BJ (cell line): ENCODE measurements at regions not wholly inside any gene's neighbourhood (a gene's known extent, or its start where the extent isn't known, plus 50 kb on each side); places are given as distances from the start of the nearest gene placed in this dataset.

Experiments used
- CTCF ChIA-PET: fragments of 350-600 bp; formaldehyde crosslinking; extraction: SDS; loops from one replicate; lab custom pipeline; 2021; ENCODE audit warnings: antibody characterized with exemption, inconsistent platforms; lab: Yijun Ruan, JAX
- POLR2A ChIA-PET: fragments of 300-600 bp; sonication (Branson Sonifier 250); formaldehyde crosslinking; extraction: SDS; loops from one replicate; lab custom pipeline; 2021; ENCODE audit warnings: antibody characterized with exemption; lab: Charles Lee
- DNase-seq: peaks from one replicate; pipeline ENCODE4 v3.0.0-alpha.2; 2011; ENCODE audit warnings: low read depth
- H3K27me3 ChIP-seq: 2 replicates; pipeline ENCODE4 v1.6.0; 2011; ENCODE audit warnings: low read length; ENCODE audit not compliant: control insufficient read depth, insufficient read depth
- H3K36me3 ChIP-seq: 2 replicates; pipeline ENCODE4 v1.5.1; 2011; ENCODE audit warnings: low read length; ENCODE audit not compliant: control insufficient read depth, insufficient read depth
- H3K4me3 ChIP-seq: 2 replicates; pipeline ENCODE4 v1.5.1; 2011; ENCODE audit warnings: low read depth, mild to moderate bottlenecking, control low read depth, low read length
- CTCF ChIP-seq: IDR thresholded peaks from 2 replicates; pipeline ENCODE4 v1.5.1; 2011; ENCODE audit warnings: low read depth, mild to moderate bottlenecking, control low read depth, inconsistent platforms, low read length, moderate library complexity; ENCODE audit not compliant: insufficient read depth

- Histone ChIP-seq H3K4me3 (no peak overlapping the region), H3K27me3 (no peaks in the 10 kb centered on the region), H3K36me3 (no peaks in the 10 kb centered on the region)
- DNase-seq: no peak
- POLR2A ChIA-PET: no interaction called here
- TF ChIP-seq CTCF: peak; percentile 69
- CTCF ChIA-PET: interaction anchor here (0.6 to 0.8 kb wide), 2 partner anchors 10 to 295 kb away, joined by 3 read pairs; no protein-coding TSS in a partner anchor
Measured at GRCh38 chr11:71080239-71081097, 171.9 kb downstream of the SHANK2 start.

GRCh38 chr11:71079795-71080194 lies 172.6 kb downstream of the SHANK2 start:
- CTCF ChIA-PET: interaction anchor here (0.8 to 1.6 kb wide), 2 partner anchors 7 to 9 kb away, joined by 3 to 4 read pairs; no protein-coding TSS in a partner anchor
- Histone ChIP-seq H3K36me3 (no peaks in the 10 kb centered on the region), H3K27me3 (no peaks in the 10 kb centered on the region), H3K4me3 (no peak overlapping the region)
- POLR2A ChIA-PET: no interaction called here
- no peak for TF ChIP-seq CTCF
- DNase-seq: no peak

GRCh38 chr11:71078482-71078881 lies 173.9 kb downstream of the SHANK2 start:
- Histone ChIP-seq H3K27me3 (no peaks in the 10 kb centered on the region), H3K36me3 (no peaks in the 10 kb centered on the region), H3K4me3 (no peak overlapping the region)
- TF ChIP-seq CTCF: no peak
- DNase-seq: no peak
- ChIA-PET POLR2A (no interaction called here), CTCF (interaction anchor here (1.6 kb wide), 1 partner anchor 9 kb away, joined by 4 read pairs; no protein-coding TSS in a partner anchor)

- no peak for TF ChIP-seq CTCF
- ChIA-PET POLR2A (interaction anchor here (0.6 kb wide), 1 partner anchor 320 kb away, joined by 21 read pairs; no protein-coding TSS in a partner anchor), CTCF (interaction anchor here (0.9 kb wide), 1 partner anchor 262 kb away, joined by 3 read pairs; no protein-coding TSS in a partner anchor)
- Histone ChIP-seq H3K36me3 (no peaks in the 10 kb centered on the region), H3K27me3 (no peaks in the 10 kb centered on the region), H3K4me3 (no peak overlapping the region)
- no peak for DNase-seq
Measured at GRCh38 chr11:71076525-71077304, 175.7 kb downstream of the SHANK2 start.
